OCI-LY3 (cell line): ENCODE measurements at regions not wholly inside any gene's neighbourhood (a gene's known extent, or its start where the extent isn't known, plus 50 kb on each side); places are given as distances from the start of the nearest gene placed in this dataset.

Source experiments
- EZH2phosphoT487 ChIP-seq: fragments of 200-600 bp; shearing (Covaris generic); IDR thresholded peaks from 2 replicates; pipeline ENCODE4 v1.6.1; 2018; ENCODE audit warnings: antibody characterized with exemption, mixed run types, low read depth
- TF ChIP-seq, protein P1 (sequence below): fragments of 200-600, 300-600 bp; sonication (generic); IDR thresholded peaks from 2 replicates; pipeline ENCODE4 v1.5.1; 2014; ENCODE audit warnings: antibody characterized with exemption, low read length, low read depth

GRCh38 chr10:10952800-10953199 is 64.9 kb upstream of the CELF2 start:
- TF ChIP-seq, protein P1, sequence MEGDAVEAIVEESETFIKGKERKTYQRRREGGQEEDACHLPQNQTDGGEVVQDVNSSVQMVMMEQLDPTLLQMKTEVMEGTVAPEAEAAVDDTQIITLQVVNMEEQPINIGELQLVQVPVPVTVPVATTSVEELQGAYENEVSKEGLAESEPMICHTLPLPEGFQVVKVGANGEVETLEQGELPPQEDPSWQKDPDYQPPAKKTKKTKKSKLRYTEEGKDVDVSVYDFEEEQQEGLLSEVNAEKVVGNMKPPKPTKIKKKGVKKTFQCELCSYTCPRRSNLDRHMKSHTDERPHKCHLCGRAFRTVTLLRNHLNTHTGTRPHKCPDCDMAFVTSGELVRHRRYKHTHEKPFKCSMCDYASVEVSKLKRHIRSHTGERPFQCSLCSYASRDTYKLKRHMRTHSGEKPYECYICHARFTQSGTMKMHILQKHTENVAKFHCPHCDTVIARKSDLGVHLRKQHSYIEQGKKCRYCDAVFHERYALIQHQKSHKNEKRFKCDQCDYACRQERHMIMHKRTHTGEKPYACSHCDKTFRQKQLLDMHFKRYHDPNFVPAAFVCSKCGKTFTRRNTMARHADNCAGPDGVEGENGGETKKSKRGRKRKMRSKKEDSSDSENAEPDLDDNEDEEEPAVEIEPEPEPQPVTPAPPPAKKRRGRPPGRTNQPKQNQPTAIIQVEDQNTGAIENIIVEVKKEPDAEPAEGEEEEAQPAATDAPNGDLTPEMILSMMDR, result no peak
- no peak for TF ChIP-seq EZH2phosphoT487
